ENCODE measurements at regions not wholly inside any gene's neighbourhood (a gene's known extent, or its start where the extent isn't known, plus 50 kb on each side); places are given as distances from the start of the nearest gene placed in this dataset.

GRCh38 chr15:91526424-91526823 is 327.1 kb upstream of the SLCO3A1 start:
- TF ChIP-seq, protein P1, sequence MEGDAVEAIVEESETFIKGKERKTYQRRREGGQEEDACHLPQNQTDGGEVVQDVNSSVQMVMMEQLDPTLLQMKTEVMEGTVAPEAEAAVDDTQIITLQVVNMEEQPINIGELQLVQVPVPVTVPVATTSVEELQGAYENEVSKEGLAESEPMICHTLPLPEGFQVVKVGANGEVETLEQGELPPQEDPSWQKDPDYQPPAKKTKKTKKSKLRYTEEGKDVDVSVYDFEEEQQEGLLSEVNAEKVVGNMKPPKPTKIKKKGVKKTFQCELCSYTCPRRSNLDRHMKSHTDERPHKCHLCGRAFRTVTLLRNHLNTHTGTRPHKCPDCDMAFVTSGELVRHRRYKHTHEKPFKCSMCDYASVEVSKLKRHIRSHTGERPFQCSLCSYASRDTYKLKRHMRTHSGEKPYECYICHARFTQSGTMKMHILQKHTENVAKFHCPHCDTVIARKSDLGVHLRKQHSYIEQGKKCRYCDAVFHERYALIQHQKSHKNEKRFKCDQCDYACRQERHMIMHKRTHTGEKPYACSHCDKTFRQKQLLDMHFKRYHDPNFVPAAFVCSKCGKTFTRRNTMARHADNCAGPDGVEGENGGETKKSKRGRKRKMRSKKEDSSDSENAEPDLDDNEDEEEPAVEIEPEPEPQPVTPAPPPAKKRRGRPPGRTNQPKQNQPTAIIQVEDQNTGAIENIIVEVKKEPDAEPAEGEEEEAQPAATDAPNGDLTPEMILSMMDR (IDR thresholded peaks at IDR 0.05) = no peak
- TF ChIP-seq POLR2AphosphoS5 (IDR thresholded peaks at IDR 0.05) = no peak
